Erythroblast (primary cell): ENCODE measurements at regions not wholly inside any gene's neighbourhood (a gene's known extent, or its start where the extent isn't known, plus 50 kb on each side); places are given as distances from the start of the nearest gene placed in this dataset.

ENCODE experiments used
- GATA1 ChIP-seq: IDR thresholded peaks from 2 replicates; pipeline ENCODE4 v1.6.1; 2011; ENCODE audit warnings: low read depth, mild to moderate bottlenecking, control low read depth, low read length, moderate library complexity
- POLR2A ChIP-seq: IDR thresholded peaks from 2 replicates; pipeline ENCODE4 v1.6.1; 2011; ENCODE audit warnings: mild to moderate bottlenecking, low read length

GRCh38 chr12:16668198-16668597, 62.2 kb upstream of the LMO3 start:
- TF ChIP-seq POLR2A: no peak
- TF ChIP-seq GATA1: no peak
